Sigmoid colon (tissue), 6 donors: ENCODE measurements at regions not wholly inside any gene's neighbourhood (a gene's known extent, or its start where the extent isn't known, plus 50 kb on each side); places are given as distances from the start of the nearest gene placed in this dataset.

Experiments used
- DNase-seq: peaks from one replicate; pipeline ENCODE4 v3.0.0-alpha.2; 2019
- H3K27ac ChIP-seq, 4 donors: fragments of 200-600 bp; sonication (generic); one replicate each; pipeline ENCODE4 v1.5.1; 2016 to 2019; ENCODE audit warnings: mild to moderate bottlenecking in 1 of 4
- H3K27me3 ChIP-seq, 3 donors: fragments of 200-600 bp; sonication (generic); one replicate each; pipeline ENCODE4 v1.5.1; 2019; ENCODE audit warnings: mild to moderate bottlenecking in 1 of 3
- H3K36me3 ChIP-seq, 4 donors: fragments of 200-600 bp; sonication (generic); one replicate each; pipeline ENCODE4 v1.5.1; 2016 to 2019
- H3K4me1 ChIP-seq, 4 donors: fragments of 200-600 bp; sonication (generic); one replicate each; pipeline ENCODE4 v1.5.1; 2017 to 2019
- H3K4me3 ChIP-seq, 4 donors: fragments of 200-600 bp; sonication (generic); one replicate each; pipeline ENCODE4 v1.5.1; 2017 to 2019; ENCODE audit warnings: mild to moderate bottlenecking in 2 of 4, moderate library complexity in 1 of 4
- H3K9me3 ChIP-seq, 4 donors: fragments of 200-600 bp in 3 of 4; sonication (generic) in 3 of 4; one replicate each; pipeline versions ENCODE4 v1.5.1 to v1.6.1; 2013 to 2019
- CTCF ChIP-seq, 4 experiments: fragments of 450-650 bp in 3 of 4; fragments of 200-600 bp in 1 of 4; IDR thresholded peaks; one replicate each; pipeline ENCODE4 v1.5.1; 2016 to 2019; ENCODE audit warnings: antibody characterized with exemption in 4 of 4, mild to moderate bottlenecking in 3 of 4, moderate library complexity in 2 of 4
- EP300 ChIP-seq, 4 donors: sonication (generic); formaldehyde crosslinking; IDR thresholded peaks; one replicate each; pipeline ENCODE4 v1.6.1; 2017; ENCODE audit warnings: antibody characterized with exemption in 4 of 4
- POLR2A ChIP-seq, 2 donors: fragments of 450-650 bp; IDR thresholded peaks; one replicate each; pipeline ENCODE4 v1.6.1; 2016; ENCODE audit warnings: antibody characterized with exemption in 2 of 2, mild to moderate bottlenecking in 2 of 2, moderate library complexity in 2 of 2
- POLR2AphosphoS5 ChIP-seq, 4 donors: sonication (generic); formaldehyde crosslinking; IDR thresholded peaks; one replicate each; pipeline ENCODE4 v1.6.1; 2017; ENCODE audit warnings: antibody characterized with exemption in 4 of 4
- WGBS, 2 donors: extraction: QIAGEN DNeasy Blood & Tissue Kit; methylation state at CpG; one replicate each; pipeline ENCODE4 v1.1.7; 2013; 5-methylcytosine and 5-hydroxymethylcytosine counted together
- intact Hi-C: fragments of 100-400 bp; cut with DNase I; formaldehyde crosslinking; loops from one replicate; pipeline ENCODE4 v1.15.1; 2023
- donor health status: healthy with polysubstance abuse.
- donor health status: healthy.

- TF ChIP-seq EP300 (IDR thresholded peaks at IDR 0.05) (no peak), POLR2AphosphoS5 (IDR thresholded peaks at IDR 0.05) (no peak), CTCF (IDR thresholded peaks at IDR 0.05) (no peak), POLR2A (IDR thresholded peaks at IDR 0.05) (no peak)
- 90 to 93% methylated on average over 7 of the region's 7 CpGs for WGBS, 2 donors
- no peaks in the 10 kb centered on the region for H3K9me3 ChIP-seq
- intact Hi-C loops: no loop called here
- no peak overlapping the region for H3K4me3 ChIP-seq
- H3K36me3 ChIP-seq: no peaks in the 10 kb centered on the region
- no peaks in the 10 kb centered on the region for H3K27me3 ChIP-seq
- DNase-seq: no peak
- no peak overlapping the region for H3K27ac ChIP-seq
- no peaks in the 10 kb centered on the region for H3K4me1 ChIP-seq
These were observed 816.4 kb downstream of the KCNT2 start for GRCh38 chr1:195791796-195792195.

- H3K9me3 ChIP-seq: no peaks in the 10 kb centered on the region
- WGBS, 2 donors: 92 to 93% methylated on average over 8 of the region's 8 CpGs
- H3K4me3 ChIP-seq: no peak overlapping the region
- intact Hi-C loops: no loop called here
- H3K36me3 ChIP-seq: no peaks in the 10 kb centered on the region
- TF ChIP-seq CTCF (IDR thresholded peaks at IDR 0.05): no peak
- TF ChIP-seq EP300 (IDR thresholded peaks at IDR 0.05): no peak
- TF ChIP-seq POLR2A (IDR thresholded peaks at IDR 0.05): no peak
- no peak for TF ChIP-seq POLR2AphosphoS5 (IDR thresholded peaks at IDR 0.05)
- H3K4me1 ChIP-seq: no peaks in the 10 kb centered on the region
- H3K27me3 ChIP-seq: no peaks in the 10 kb centered on the region
- DNase-seq: no peak
- no peak overlapping the region for H3K27ac ChIP-seq
These were observed 817.6 kb downstream of the KCNT2 start for GRCh38 chr1:195790514-195791168.

- H3K4me1 ChIP-seq: no peaks in the 10 kb centered on the region
- no peaks in the 10 kb centered on the region for H3K36me3 ChIP-seq
- DNase-seq: no peak
- H3K27ac ChIP-seq: no peak overlapping the region
- no peak overlapping the region for H3K4me3 ChIP-seq
- 47 to 73% methylated on average over 2 of the region's 2 CpGs for WGBS, 2 donors
- no peaks in the 10 kb centered on the region for H3K9me3 ChIP-seq
- intact Hi-C loops: no loop called here
- TF ChIP-seq CTCF (IDR thresholded peaks at IDR 0.05) (no peak), POLR2A (IDR thresholded peaks at IDR 0.05) (no peak), POLR2AphosphoS5 (IDR thresholded peaks at IDR 0.05) (no peak), EP300 (IDR thresholded peaks at IDR 0.05) (no peak)
- no peaks in the 10 kb centered on the region for H3K27me3 ChIP-seq
These were observed 818.9 kb downstream of the KCNT2 start for GRCh38 chr1:195789321-195789720.

- intact Hi-C loops: no loop called here
- H3K4me3 ChIP-seq: no peak overlapping the region
- no peaks in the 10 kb centered on the region for H3K27me3 ChIP-seq
- no peaks in the 10 kb centered on the region for H3K4me1 ChIP-seq
- DNase-seq: no peak
- WGBS, 2 donors: 81 to 83% methylated on average over 4 of the region's 4 CpGs
- H3K9me3 ChIP-seq: no peaks in the 10 kb centered on the region
- H3K36me3 ChIP-seq: no peaks in the 10 kb centered on the region
- H3K27ac ChIP-seq: no peak overlapping the region
- TF ChIP-seq POLR2A (IDR thresholded peaks at IDR 0.05): no peak
- TF ChIP-seq EP300 (IDR thresholded peaks at IDR 0.05): no peak
These were observed 819.5 kb downstream of the KCNT2 start for GRCh38 chr1:195788721-195789120.

- Histone ChIP-seq H3K4me3 (no peak overlapping the region), H3K27ac (no peak overlapping the region), H3K36me3 (no peaks in the 10 kb centered on the region), H3K4me1 (no peaks in the 10 kb centered on the region), H3K27me3 (no peaks in the 10 kb centered on the region), H3K9me3 (no peaks in the 10 kb centered on the region)
- intact Hi-C loops: no loop called here
- TF ChIP-seq CTCF (IDR thresholded peaks at IDR 0.05) (no peak), EP300 (IDR thresholded peaks at IDR 0.05) (no peak), POLR2A (IDR thresholded peaks at IDR 0.05) (no peak), POLR2AphosphoS5 (IDR thresholded peaks at IDR 0.05) (no peak)
- 61 to 63% methylated on average over 1 of the region's 1 CpG for WGBS, 2 donors
- DNase-seq: no peak
These were observed 822.4 kb downstream of the KCNT2 start for GRCh38 chr1:195785830-195786229.
